GM20431 (cell line): ENCODE measurements at regions not wholly inside any gene's neighbourhood (a gene's known extent, or its start where the extent isn't known, plus 50 kb on each side); places are given as distances from the start of the nearest gene placed in this dataset.

Source experiments
- in situ Hi-C: fragments of 300-500 bp; cut with MseI, MboI; formaldehyde crosslinking; loops from one replicate; pipeline ENCODE4 v1.15.0; 2020; ENCODE audit warnings: low sequenced_read_pairs; ENCODE audit not compliant: unreplicated experiment

DNA sequence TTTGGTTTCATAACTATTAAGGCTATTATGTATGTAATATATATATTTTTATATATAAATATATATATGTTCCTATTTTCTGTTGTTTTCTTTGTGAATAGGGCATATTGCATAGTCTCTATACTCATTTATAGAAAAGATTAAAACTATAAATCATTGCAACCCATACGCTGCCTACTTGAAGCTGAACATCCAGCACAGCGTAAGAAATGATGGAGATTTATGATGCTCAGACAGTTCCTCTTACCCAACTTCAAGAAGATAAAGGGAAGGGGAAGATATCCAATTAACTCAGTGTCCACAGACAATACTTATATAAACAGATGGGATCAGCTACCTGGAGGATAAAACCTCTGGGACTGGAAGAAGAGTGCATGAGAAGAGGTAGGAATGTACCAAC is 791.7 kb downstream of the FAM181B start:
- in situ Hi-C loops: no loop called here

DNA sequence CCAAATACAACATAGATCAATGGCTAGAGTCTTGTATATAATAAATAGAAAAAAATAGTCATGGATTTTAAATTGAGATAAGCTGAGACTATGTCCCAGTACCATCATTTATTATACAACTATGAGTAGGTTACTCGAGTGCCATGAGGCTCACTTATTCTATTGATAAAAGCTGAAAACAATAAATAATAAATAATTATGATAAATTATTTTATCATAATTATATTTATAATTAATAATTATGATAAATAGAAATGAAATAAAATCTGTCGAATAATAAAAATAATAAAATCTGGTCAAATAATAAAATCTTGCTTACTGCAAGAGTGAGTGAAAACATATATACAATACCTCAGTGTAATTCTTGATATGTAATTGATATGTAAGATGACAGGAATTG is 801.4 kb downstream of the FAM181B start:
- in situ Hi-C loops: no loop called here

DNA sequence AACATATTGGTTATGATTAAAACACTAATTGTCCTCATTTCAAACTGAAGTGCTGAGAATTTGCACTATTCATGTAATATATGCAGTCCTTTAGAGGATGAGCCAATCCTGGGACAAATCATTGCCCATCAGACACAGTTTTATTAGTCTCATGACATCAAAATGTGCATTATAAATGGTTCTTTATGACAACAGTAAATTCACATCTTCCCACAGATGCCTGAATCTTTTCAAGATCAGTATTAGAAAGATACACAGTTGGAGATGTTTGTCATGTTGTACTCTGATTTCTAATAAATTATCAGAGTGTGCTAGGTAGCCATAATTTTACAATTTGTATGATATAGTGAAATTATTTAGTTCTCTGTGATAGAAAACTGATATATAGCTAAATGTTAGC is 813.5 kb downstream of the FAM181B start:
- in situ Hi-C loops: no loop called here

GRCh38 chr11:81916451-81916850 is 817.2 kb downstream of the FAM181B start:
- in situ Hi-C loops: no loop called here

DNA sequence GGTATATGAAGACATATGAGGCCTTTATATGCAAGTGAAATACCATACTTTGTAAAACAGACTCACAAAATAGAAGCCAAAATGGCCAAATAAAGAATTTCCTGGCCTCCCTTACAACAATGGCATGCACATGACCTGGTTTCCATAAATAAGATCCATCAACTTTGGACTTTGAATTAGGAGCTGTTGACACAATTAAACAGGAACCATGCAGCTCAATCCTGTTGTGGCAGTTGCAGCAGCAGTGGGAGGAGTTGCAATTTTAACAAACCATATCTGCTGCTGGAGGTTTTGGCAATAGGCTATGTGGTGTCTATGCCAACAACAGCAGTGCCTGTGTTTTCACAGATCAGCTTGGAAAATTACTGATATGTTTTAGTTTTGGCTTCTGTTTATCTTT is 818.6 kb downstream of the FAM181B start:
- in situ Hi-C loops: no loop called here

GRCh38 chr11:81913793-81914192 is 819.9 kb downstream of the FAM181B start:
- in situ Hi-C loops: no loop called here

DNA sequence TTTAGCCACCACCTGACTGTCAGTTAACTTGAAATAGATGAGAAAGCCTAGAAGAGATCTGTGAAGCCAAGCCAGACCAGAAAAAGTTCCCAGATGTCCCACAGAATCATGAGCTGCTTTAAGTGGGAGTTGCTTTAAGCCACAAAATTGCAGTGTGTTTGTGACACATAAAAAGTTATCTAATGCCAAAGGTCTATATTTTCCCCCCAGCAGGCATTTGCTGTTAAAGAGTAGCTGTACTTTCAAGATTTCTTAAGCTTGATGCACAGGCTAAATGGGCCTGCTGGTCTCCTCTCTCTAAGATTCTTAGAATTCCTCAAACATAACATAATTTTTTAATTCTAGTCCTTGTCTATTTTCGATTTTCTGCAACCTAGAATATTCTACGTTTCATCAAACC is 825.7 kb downstream of the FAM181B start:
- in situ Hi-C loops: no loop called here

GRCh38 chr11:81899156-81899555 is 834.5 kb downstream of the FAM181B start:
- in situ Hi-C loops: no loop called here

- in situ Hi-C loops: no loop called here
Measured at GRCh38 chr11:81897639-81898038, 836.0 kb downstream of the FAM181B start.

DNA sequence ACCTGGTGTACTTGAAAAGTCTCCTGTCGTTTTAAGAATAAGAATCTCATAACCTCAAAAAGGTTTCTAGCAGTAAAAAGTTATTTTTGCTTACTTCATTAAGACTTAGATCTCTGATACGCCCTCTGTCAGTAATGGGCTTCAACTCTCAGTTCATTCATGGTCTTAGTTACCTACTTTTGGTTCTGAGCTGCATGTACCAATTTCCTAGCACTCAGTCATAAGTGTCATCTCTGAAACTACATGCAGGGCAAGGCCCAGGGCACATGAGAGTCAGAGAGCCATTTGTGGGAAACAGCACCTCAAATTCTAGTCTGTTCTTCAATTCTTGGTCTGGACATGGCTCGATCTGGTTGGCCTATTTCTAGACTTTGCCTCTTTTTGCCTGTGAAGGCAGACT is 838.4 kb downstream of the FAM181B start:
- in situ Hi-C loops: no loop called here

DNA sequence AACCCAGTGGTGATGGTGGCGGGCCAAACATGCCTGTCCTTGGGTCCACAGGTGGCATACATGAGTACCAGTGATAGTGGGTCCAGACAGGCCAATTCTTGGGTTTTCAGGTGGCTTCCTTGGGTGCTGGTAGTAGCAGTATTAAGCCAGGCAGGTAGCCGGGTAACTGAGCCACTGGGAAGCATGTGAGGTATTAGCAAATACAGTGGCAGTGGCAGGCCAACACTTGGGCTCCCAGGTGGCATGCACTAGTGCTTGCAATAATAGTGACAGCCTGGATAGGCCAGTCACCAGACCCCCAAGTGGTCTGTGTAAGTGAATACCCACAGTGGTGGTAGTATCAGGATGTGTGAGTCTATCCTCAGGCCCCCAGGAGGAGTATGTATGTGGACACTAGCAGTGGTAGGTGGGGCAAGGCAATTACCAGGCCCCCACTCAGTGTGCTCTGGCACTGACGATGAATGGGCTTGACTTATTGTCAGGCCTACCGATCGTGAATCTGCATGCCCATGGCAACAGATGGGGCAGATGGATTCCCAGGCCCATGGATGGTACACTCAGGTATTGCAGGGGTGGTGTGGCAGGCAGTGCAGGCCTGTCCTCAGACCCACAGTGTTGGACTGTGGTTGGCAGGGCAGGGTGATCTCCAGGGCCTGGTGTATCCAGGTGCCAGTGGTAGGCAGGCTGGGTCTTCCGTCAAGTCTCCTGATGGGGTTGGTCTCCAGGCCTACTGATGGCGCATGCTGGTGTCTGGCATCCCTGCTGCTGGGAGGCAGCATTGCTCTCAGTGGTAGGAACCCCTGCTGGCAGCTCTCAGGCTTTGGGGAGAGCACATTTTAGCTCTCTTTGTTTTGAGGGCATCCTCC is 840.7 kb downstream of the FAM181B start:
- in situ Hi-C loops: no loop called here

GRCh38 chr11:81888391-81888790 is 845.3 kb downstream of the FAM181B start:
- in situ Hi-C loops: no loop called here

- in situ Hi-C loops: no loop called here
Measured at GRCh38 chr11:81887671-81888070, 846.0 kb downstream of the FAM181B start.

DNA sequence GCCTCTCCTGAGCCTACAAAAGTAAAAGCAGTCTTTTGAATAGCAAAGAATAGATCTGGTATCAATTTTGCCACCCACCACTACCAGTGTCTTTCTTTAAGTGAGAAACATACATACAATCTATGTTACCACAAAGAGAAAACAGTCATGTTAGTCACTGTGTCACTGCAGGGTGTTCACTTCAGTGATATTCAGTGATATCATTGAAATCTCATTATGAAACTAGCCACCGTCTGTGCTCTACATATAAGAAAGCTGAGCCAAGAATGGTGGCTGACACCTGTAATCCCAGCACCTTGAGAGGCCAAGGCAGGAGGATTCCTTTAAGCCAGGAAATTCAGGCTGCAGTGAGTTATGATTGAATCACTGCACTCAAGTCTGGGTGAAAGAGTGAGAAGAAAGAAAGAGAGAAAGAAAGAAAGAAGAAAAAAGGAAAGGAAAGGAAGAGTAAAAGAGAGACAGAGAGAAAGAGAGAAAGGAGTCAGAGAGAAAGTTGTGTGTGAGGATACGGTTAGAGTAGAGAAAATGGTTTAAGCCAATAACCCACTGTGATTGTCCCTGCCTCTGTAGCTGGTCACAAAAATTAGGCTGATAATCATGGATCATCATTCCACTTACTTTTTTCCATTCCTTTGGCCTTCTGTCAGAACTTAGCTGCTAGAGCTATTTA is 847.1 kb downstream of the FAM181B start:
- in situ Hi-C loops: no loop called here

GRCh38 chr11:81874635-81875034 is 859.0 kb downstream of the FAM181B start:
- in situ Hi-C loops: no loop called here

GRCh38 chr11:81870815-81871214 is 862.8 kb downstream of the FAM181B start:
- in situ Hi-C loops: no loop called here

DNA sequence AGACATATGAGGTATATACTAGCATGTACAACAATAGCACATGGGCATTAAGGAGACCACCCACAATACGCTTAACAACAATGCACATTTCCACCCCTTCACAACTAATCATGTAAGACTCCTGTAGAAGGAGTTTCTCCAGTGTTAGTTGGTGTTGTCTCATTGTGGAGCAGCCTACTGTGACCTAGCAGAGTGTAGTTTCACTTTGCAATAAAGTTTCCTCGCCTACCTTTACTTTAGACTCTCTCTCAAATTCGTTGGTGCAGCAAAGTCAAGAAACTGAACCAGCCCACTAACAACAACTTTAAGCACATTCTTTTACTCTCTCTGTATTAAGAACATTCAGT is 863.6 kb downstream of the FAM181B start:
- in situ Hi-C loops: no loop called here

- in situ Hi-C loops: no loop called here
Measured at GRCh38 chr11:81869351-81870065, 864.2 kb downstream of the FAM181B start.

GRCh38 chr11:81866896-81867295 is 866.8 kb downstream of the FAM181B start:
- in situ Hi-C loops: no loop called here

GRCh38 chr11:81857386-81857785 is 876.3 kb downstream of the FAM181B start:
- in situ Hi-C loops: no loop called here

DNA sequence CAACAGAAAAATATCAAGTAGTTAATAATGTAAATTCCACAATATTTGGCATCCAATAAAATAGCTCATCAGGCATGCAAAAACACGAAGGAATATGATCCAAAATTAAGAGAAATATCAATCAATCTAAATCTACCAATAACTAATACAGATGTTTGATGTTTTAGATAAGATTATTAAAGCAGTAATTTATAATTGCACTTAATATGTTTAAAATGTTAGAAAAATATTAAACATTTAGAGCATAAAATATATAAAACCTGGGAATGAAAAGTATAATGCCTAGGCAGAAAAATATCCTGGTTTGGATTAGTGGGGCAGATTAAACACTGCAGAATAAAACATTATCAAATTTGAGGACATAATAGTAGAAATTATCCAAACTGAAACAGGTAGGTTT is 879.9 kb downstream of the FAM181B start:
- in situ Hi-C loops: no loop called here
